PC-9 (cell line): ENCODE measurements at regions not wholly inside any gene's neighbourhood (a gene's known extent, or its start where the extent isn't known, plus 50 kb on each side); places are given as distances from the start of the nearest gene placed in this dataset.

Experiments used
- BruUV-seq: library from RNA; stranded (reverse); fragments of 400-500 nt; replicated peaks from 2 replicates; lab custom pipeline; 2021; lab: Mats Ljungman, UMichigan
- CTCF ChIA-PET: fragments of 300-600 bp; sonication (Branson Sonifier 250); formaldehyde crosslinking; loops from one replicate; lab custom pipeline; 2022; ENCODE audit warnings: antibody characterized with exemption; lab: Charles Lee
- POLR2A ChIA-PET: fragments of 300-600 bp; sonication (Branson Sonifier 250); formaldehyde crosslinking; loops from one replicate; lab custom pipeline; 2022; ENCODE audit warnings: antibody characterized with exemption; ENCODE audit not compliant: unreplicated experiment; lab: Charles Lee
- DNase-seq, 2 experiments: peaks; one replicate each; pipeline versions ENCODE4 v3.0.0 to v3.0.0-alpha.2; 2015 to 2022; ENCODE audit warnings: mixed read lengths in 1 of 2
- H2AFZ ChIP-seq: fragments of 200-600 bp; sonication (generic); 2 replicates; pipeline ENCODE4 v1.8.1; 2017; ENCODE audit warnings: antibody characterized with exemption
- H3F3A ChIP-seq: fragments of 200-600 bp; sonication (generic); 2 replicates; pipeline ENCODE4 v1.8.1; 2017; ENCODE audit warnings: antibody characterized with exemption, mild to moderate bottlenecking, low read depth; ENCODE audit not compliant: insufficient read depth
- H3K27ac ChIP-seq: fragments of 200-600 bp; sonication (generic); 2 replicates; pipeline ENCODE4 v1.6.1; 2016; ENCODE audit warnings: mixed run types
- H3K27me3 ChIP-seq: fragments of 200-600 bp; sonication (generic); 2 replicates; pipeline ENCODE4 v1.6.1; 2016; ENCODE audit warnings: low read depth, mixed run types; ENCODE audit not compliant: insufficient read depth
- H3K36me3 ChIP-seq: fragments of 200-600 bp; sonication (generic); 2 replicates; pipeline ENCODE4 v1.6.1; 2016; ENCODE audit warnings: low read depth, mixed run types
- H3K4me1 ChIP-seq: fragments of 200-600 bp; sonication (generic); replicated peaks from 2 replicates; pipeline ENCODE4 v1.6.1; 2016; ENCODE audit warnings: mixed run types; ENCODE audit not compliant: insufficient read depth
- H3K4me2 ChIP-seq: fragments of 200-600 bp; sonication (generic); 2 replicates; pipeline ENCODE4 v1.6.1; 2017; ENCODE audit warnings: mixed run types
- H3K4me3 ChIP-seq: fragments of 200-600 bp; sonication (generic); 2 replicates; pipeline ENCODE4 v1.6.1; 2016; ENCODE audit warnings: mixed run types
- H3K79me2 ChIP-seq: fragments of 200-600 bp; sonication (generic); 2 replicates; pipeline ENCODE4 v1.6.1; 2017; ENCODE audit warnings: low read depth, mixed run types
- H3K9me2 ChIP-seq: fragments of 200-600 bp; sonication (generic); 2 replicates; pipeline ENCODE4 v1.8.1; 2017; ENCODE audit warnings: mild to moderate bottlenecking; ENCODE audit not compliant: insufficient read depth
- H3K9me3 ChIP-seq: fragments of 200-600 bp; sonication (generic); 2 replicates; pipeline ENCODE4 v1.8.1; 2016; ENCODE audit warnings: low read depth; ENCODE audit not compliant: insufficient read depth
- H4K20me1 ChIP-seq: fragments of 200-600 bp; sonication (generic); 2 replicates; pipeline ENCODE4 v1.8.1; 2017; ENCODE audit not compliant: insufficient read depth
- EZH2 ChIP-seq: fragments of 200-600 bp; sonication (generic); IDR thresholded peaks from 2 replicates; pipeline ENCODE4 v1.8.0; 2017; ENCODE audit warnings: antibody characterized with exemption, low read depth
- intact Hi-C: fragments of 100-400 bp; cut with micrococcal nuclease; formaldehyde crosslinking; loops from one replicate; pipeline ENCODE4 v1.10.0; 2022; ENCODE audit not compliant: unreplicated experiment
- TF ChIP-seq, protein P1 (sequence below): fragments of 200-600 bp; sonication (generic); conservative IDR thresholded peaks from 2 replicates; pipeline ENCODE4 v1.6.1; 2017; ENCODE audit warnings: mixed run types, antibody characterized with exemption, mild to moderate bottlenecking, moderate library complexity

- no peak overlapping the region for H3K4me2 ChIP-seq
- ChIA-PET CTCF (no interaction called here), POLR2A (no interaction called here)
- no TSS peak for BruUV-seq
- no peaks in the 10 kb centered on the region; the same call in 1 of the 2 replicates for H3K9me2 ChIP-seq
- peaks cover 18% of the 10 kb centered on the region; the same call in 1 of the 2 replicates for H3K27me3 ChIP-seq
- H3K9me3 ChIP-seq, result no peaks in the 10 kb centered on the region
- no peaks in the 10 kb centered on the region for H3K4me1 ChIP-seq
- intact Hi-C loops, result no loop called here
- no peak for TF ChIP-seq EZH2
- TF ChIP-seq, protein P1, sequence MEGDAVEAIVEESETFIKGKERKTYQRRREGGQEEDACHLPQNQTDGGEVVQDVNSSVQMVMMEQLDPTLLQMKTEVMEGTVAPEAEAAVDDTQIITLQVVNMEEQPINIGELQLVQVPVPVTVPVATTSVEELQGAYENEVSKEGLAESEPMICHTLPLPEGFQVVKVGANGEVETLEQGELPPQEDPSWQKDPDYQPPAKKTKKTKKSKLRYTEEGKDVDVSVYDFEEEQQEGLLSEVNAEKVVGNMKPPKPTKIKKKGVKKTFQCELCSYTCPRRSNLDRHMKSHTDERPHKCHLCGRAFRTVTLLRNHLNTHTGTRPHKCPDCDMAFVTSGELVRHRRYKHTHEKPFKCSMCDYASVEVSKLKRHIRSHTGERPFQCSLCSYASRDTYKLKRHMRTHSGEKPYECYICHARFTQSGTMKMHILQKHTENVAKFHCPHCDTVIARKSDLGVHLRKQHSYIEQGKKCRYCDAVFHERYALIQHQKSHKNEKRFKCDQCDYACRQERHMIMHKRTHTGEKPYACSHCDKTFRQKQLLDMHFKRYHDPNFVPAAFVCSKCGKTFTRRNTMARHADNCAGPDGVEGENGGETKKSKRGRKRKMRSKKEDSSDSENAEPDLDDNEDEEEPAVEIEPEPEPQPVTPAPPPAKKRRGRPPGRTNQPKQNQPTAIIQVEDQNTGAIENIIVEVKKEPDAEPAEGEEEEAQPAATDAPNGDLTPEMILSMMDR, result no peak
- no peak overlapping the region for H3K27ac ChIP-seq
- no peak for DNase-seq
- H3K36me3 ChIP-seq, result no peaks in the 10 kb centered on the region
- no peaks in the 10 kb centered on the region for H4K20me1 ChIP-seq
- no peak overlapping the region for H2AFZ ChIP-seq
- no peak overlapping the region for H3K4me3 ChIP-seq
- H3F3A ChIP-seq, result no peaks in the 10 kb centered on the region
- no peaks in the 10 kb centered on the region for H3K79me2 ChIP-seq
These were observed 180.4 kb upstream of the IRX5 start for GRCh38 chr16:54750249-54750648.

- CTCF ChIA-PET, result no interaction called here
- intact Hi-C loops, result no loop called here
- no TSS peak for BruUV-seq
- H3K36me3 ChIP-seq, result no peaks in the 10 kb centered on the region
- no peaks in the 10 kb centered on the region for H3K9me3 ChIP-seq
- H2AFZ ChIP-seq, result no peak overlapping the region
- H3K4me2 ChIP-seq, result no peak overlapping the region
- no peak for DNase-seq
- no peaks in the 10 kb centered on the region for H3K79me2 ChIP-seq
- POLR2A ChIA-PET, result no interaction called here
- H3K4me3 ChIP-seq, result no peak overlapping the region
- H3K9me2 ChIP-seq, result no peaks in the 10 kb centered on the region; the same call in 1 of the 2 replicates
- H4K20me1 ChIP-seq, result no peaks in the 10 kb centered on the region
- no peaks in the 10 kb centered on the region for H3F3A ChIP-seq
- TF ChIP-seq, protein P1, result no peak
- TF ChIP-seq EZH2, result no peak
- no peaks in the 10 kb centered on the region for H3K4me1 ChIP-seq
- peaks cover 10% of the 10 kb centered on the region; the same call in 1 of the 2 replicates for H3K27me3 ChIP-seq
- H3K27ac ChIP-seq, result no peak overlapping the region
These were observed 182.0 kb upstream of the IRX5 start for GRCh38 chr16:54748611-54749190.

DNA sequence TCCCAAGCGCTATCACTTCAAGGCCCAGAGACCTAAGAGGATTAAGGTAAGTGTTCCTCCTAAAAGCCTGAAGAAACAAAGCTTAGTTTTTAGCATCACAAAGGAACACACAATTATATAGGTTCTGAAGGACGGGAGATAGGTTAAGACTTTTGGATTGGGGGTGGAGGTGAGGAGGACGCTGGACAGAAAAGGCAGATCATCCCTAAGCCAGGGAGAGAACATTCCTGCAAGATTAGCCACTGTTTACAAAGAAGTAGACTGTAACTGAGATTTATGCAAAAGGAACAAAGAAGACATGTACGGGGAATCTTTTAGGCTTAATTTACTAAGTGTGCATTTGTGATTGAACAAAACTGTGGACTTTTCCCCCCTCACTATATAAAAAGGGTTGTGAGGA is 184.1 kb upstream of the IRX5 start:
- H3K4me3 ChIP-seq, result no peak overlapping the region
- H3K79me2 ChIP-seq, result no peaks in the 10 kb centered on the region
- no peak for DNase-seq
- H3K4me1 ChIP-seq, result no peaks in the 10 kb centered on the region
- no peaks in the 10 kb centered on the region for H3F3A ChIP-seq
- H4K20me1 ChIP-seq, result no peaks in the 10 kb centered on the region
- no peak for TF ChIP-seq EZH2
- H2AFZ ChIP-seq, result no peak overlapping the region
- H3K9me2 ChIP-seq, result no peaks in the 10 kb centered on the region; the same call in 1 of the 2 replicates
- H3K27me3 ChIP-seq, result peaks cover 10% of the 10 kb centered on the region; the same call in 1 of the 2 replicates
- no peaks in the 10 kb centered on the region for H3K9me3 ChIP-seq
- CTCF ChIA-PET, result no interaction called here
- H3K36me3 ChIP-seq, result no peaks in the 10 kb centered on the region
- POLR2A ChIA-PET, result no interaction called here
- no TSS peak for BruUV-seq
- intact Hi-C loops, result no loop called here
- no peak overlapping the region for H3K4me2 ChIP-seq
- no peak overlapping the region for H3K27ac ChIP-seq

DNA sequence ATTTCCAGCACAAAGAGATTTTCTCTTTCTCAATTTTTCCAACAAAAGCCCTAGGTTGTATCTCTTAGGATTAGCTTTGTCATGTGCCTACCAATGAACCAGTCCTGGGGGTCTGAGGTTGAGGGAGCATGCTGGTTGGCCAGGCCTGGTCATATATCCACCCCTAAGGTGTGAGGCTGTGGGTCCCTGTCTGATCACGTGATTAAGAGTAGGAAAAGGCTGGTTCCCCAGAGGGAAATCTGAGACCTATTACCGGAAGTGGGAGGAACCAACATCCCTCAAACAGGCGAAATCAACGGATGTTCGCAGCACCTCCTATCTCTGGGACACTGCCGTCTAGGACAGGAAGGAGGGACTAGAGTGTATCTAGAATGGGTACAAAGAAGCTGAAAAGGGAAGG is 185.7 kb upstream of the IRX5 start:
- POLR2A ChIA-PET, result no interaction called here
- Histone ChIP-seq H3K79me2 (no peaks in the 10 kb centered on the region), H3K9me3 (no peaks in the 10 kb centered on the region), H4K20me1 (no peaks in the 10 kb centered on the region), H3K4me1 (no peaks in the 10 kb centered on the region), H3K9me2 (no peaks in the 10 kb centered on the region; the same call in 1 of the 2 replicates), H3K4me2 (no peak overlapping the region), H3K27ac (no peak overlapping the region), H3K4me3 (no peak overlapping the region), H2AFZ (no peak overlapping the region), H3K27me3 (peaks cover 10% of the 10 kb centered on the region; the same call in 1 of the 2 replicates), H3K36me3 (no peaks in the 10 kb centered on the region), H3F3A (no peaks in the 10 kb centered on the region)
- no TSS peak for BruUV-seq
- no peak for TF ChIP-seq EZH2
- TF ChIP-seq, protein P1, result no peak
- DNase-seq, result no peak
- CTCF ChIA-PET, result no interaction called here
- intact Hi-C loops, result no loop called here
